ENCODE measurements at regions not wholly inside any gene's neighbourhood (a gene's known extent, or its start where the extent isn't known, plus 50 kb on each side); places are given as distances from the start of the nearest gene placed in this dataset.

- intact Hi-C loops (cut with micrococcal nuclease), result no loop called here
- Mint-ChIP-seq H3K4me1 (no peaks in the 10 kb centered on the region), H3K36me3 (ENCODE audit: low read depth) (no peaks in the 10 kb centered on the region), H3K9me3 (peaks cover 3% of the 10 kb centered on the region), H3K4me3 (no peak overlapping the region), H3K27me3 (no peaks in the 10 kb centered on the region), H3K27ac (no peak overlapping the region)
- ATAC-seq (ENCODE audit: low read depth) (no peak), DNase-seq (no peak)
- no peak for TF ChIP-seq CTCF (IDR thresholded peaks at IDR 0.05)
- POLR2A ChIA-PET, result no interaction called here
- CTCF ChIA-PET, result no interaction called here
Observed at GRCh38 chr6:121748850-121749249, 313.4 kb downstream of the GJA1 start.

GRCh38 chr6:121755485-121755884, 320.0 kb downstream of the GJA1 start:
- intact Hi-C loops (cut with micrococcal nuclease), result no loop called here
- H3K27ac Mint-ChIP-seq, result no peak overlapping the region
- no peak for TF ChIP-seq CTCF (IDR thresholded peaks at IDR 0.05)
- POLR2A ChIA-PET, result no interaction called here
- H3K36me3 Mint-ChIP-seq (ENCODE audit: low read depth), result no peaks in the 10 kb centered on the region
- H3K27me3 Mint-ChIP-seq, result no peaks in the 10 kb centered on the region
- H3K4me3 Mint-ChIP-seq, result no peak overlapping the region
- ATAC-seq (ENCODE audit: low read depth), result no peak
- CTCF ChIA-PET, result no interaction called here
- no peak for DNase-seq
- no peaks in the 10 kb centered on the region for H3K4me1 Mint-ChIP-seq
- peaks cover 3% of the 10 kb centered on the region for H3K9me3 Mint-ChIP-seq

- Mint-ChIP-seq H3K27me3 (no peaks in the 10 kb centered on the region), H3K4me3 (no peak overlapping the region), H3K4me1 (no peaks in the 10 kb centered on the region), H3K27ac (no peak overlapping the region), H3K36me3 (ENCODE audit: low read depth) (no peaks in the 10 kb centered on the region), H3K9me3 (peaks cover 4% of the 10 kb centered on the region)
- ChIA-PET POLR2A (no interaction called here), CTCF (no interaction called here)
- intact Hi-C loops (cut with micrococcal nuclease), result no loop called here
- no peak for TF ChIP-seq CTCF (IDR thresholded peaks at IDR 0.05)
- DNase-seq, result no peak
- ATAC-seq (ENCODE audit: low read depth), result no peak
Observed at GRCh38 chr6:121756666-121757065, 321.2 kb downstream of the GJA1 start.

- no peak overlapping the region for H3K4me3 Mint-ChIP-seq
- no peak for ATAC-seq (ENCODE audit: low read depth)
- no peak overlapping the region for H3K27ac Mint-ChIP-seq
- H3K27me3 Mint-ChIP-seq, result no peaks in the 10 kb centered on the region
- no peaks in the 10 kb centered on the region for H3K36me3 Mint-ChIP-seq (ENCODE audit: low read depth)
- CTCF ChIA-PET, result no interaction called here
- H3K4me1 Mint-ChIP-seq, result no peaks in the 10 kb centered on the region
- TF ChIP-seq CTCF (IDR thresholded peaks at IDR 0.05), result no peak
- POLR2A ChIA-PET, result no interaction called here
- intact Hi-C loops (cut with micrococcal nuclease), result no loop called here
- DNase-seq, result no peak
- peaks cover 6% of the 10 kb centered on the region for H3K9me3 Mint-ChIP-seq
Observed at GRCh38 chr6:121759370-121759769, 323.9 kb downstream of the GJA1 start.

GRCh38 chr6:121760191-121760590, 324.7 kb downstream of the GJA1 start:
- no peaks in the 10 kb centered on the region for H3K4me1 Mint-ChIP-seq
- CTCF ChIA-PET, result no interaction called here
- no peak overlapping the region for H3K27ac Mint-ChIP-seq
- H3K4me3 Mint-ChIP-seq, result no peak overlapping the region
- ATAC-seq (ENCODE audit: low read depth) (no peak), DNase-seq (no peak)
- H3K36me3 Mint-ChIP-seq (ENCODE audit: low read depth), result no peaks in the 10 kb centered on the region
- H3K27me3 Mint-ChIP-seq, result no peaks in the 10 kb centered on the region
- intact Hi-C loops (cut with micrococcal nuclease), result no loop called here
- peaks cover 6% of the 10 kb centered on the region for H3K9me3 Mint-ChIP-seq
- POLR2A ChIA-PET, result no interaction called here
- TF ChIP-seq CTCF (IDR thresholded peaks at IDR 0.05), result no peak

All from activated B cell treated with CpG ODN at 0.5 μM for 24 hours (primary cell).